KG1 (cell line): ENCODE measurements at regions not wholly inside any gene's neighbourhood (a gene's known extent, or its start where the extent isn't known, plus 50 kb on each side); places are given as distances from the start of the nearest gene placed in this dataset.
"Not testable (repeated sequence)": the region's sequence is repeated elsewhere in the genome, so short reads cannot be mapped to it uniquely, and the experiment has no call there.

ENCODE experiments used
- DNase-seq: peaks from one replicate; lab custom pipeline; 2025; lab: John Stamatoyannopoulos, UW

- DNase-seq = no peak
These were observed 474.2 kb upstream of the CHRM3 start for GRCh38 chr1:238912148-238912547.

DNA sequence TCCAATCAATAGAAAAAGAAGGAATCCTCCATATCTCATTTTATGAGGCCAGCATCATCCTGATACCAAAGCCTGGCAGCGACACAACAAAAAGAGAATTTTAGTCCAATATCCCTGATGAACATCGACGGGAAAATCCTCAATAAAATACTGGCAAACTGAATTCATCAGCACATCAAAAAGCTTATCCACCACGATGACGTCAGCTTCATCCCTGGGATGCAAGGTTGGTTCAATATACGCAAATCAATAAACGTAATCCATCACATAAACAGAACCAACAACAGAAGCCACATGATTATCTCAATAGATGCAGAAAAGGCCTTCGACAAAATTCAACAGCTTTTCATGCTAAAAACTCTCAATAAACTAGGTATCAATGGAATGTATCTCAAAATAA is 483.6 kb upstream of the CHRM3 start:
- not testable (repeated sequence) for DNase-seq

- no peak for DNase-seq
These were observed 486.0 kb upstream of the CHRM3 start for GRCh38 chr1:238900334-238900865.

- DNase-seq = no peak
These were observed 487.5 kb upstream of the CHRM3 start for GRCh38 chr1:238898856-238899255.

DNA sequence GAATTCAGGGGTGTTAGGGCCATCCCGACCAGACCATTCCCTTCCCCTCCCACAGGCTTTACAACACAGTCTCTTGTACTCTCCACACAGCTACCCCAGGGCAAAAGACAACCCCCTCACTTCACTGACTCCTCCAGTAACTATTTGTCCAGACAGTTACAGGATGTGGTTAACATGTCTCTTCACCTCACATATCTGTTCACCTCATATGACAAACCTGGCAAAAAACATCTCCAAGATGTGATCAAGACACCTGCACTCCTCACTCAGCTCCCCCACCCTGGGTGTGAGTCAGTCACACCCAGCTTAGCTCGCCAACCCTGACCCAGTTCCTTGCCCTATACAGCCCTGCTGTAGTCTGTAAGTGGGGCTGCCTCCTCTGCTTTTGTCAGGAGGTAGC is 490.5 kb upstream of the CHRM3 start:
- no peak for DNase-seq

- no peak for DNase-seq
These were observed 493.8 kb upstream of the CHRM3 start for GRCh38 chr1:238892612-238893011.

DNA sequence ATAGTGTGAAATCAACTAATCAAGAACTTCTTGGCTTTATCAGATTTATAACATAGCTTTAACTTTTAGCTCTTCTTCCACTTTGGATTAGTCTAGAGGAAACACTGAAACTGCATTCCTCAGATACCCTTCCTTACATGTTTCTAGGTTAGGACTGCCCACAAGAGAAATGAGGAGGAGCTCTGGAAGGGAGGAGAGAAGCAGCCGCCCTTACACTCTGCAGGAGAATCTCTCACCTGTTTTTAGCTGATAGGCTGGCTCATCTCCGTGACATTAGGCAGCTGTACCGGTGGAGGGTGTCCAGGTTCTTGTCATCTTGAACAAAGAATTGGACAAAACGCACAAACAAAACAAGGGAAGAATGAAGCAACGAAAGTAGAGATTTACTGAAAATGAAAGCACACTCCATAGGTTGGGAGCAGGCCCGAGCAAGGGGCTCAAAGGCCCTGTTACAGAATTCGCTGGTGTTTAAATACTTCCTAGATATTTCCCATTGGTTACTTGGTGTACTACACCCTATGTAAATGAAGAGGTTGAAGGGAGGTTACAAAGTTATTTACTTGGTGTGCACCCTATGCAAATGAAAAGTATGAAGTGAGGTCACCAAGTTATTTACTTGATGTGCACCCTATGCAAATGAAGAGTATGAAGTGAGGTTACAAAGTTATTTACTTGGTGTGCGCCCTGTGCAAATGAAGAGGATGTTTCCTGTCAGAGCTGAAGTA is 524.9 kb upstream of the CHRM3 start:
- no peak for DNase-seq

DNA sequence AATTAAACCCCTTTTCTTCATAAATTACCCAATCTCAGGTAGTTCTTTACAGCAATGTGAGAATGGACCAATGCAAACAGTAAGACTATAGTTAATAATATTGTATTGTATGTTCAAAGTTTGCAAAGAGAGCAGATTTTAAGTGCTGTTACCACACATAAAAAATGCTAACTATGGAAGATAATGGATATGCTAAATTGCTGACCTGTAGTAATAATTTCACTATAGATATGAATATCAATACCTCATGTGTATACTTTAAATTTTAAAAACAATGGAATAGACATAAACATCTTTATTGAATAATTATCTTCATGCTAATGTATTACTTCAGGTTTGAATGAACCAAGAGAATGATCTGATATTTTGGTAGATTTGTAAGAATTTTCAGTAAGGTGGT is 552.4 kb upstream of the CHRM3 start:
- DNase-seq = no peak

GRCh38 chr1:238832106-238832505 is 554.3 kb upstream of the CHRM3 start:
- DNase-seq = no peak

GRCh38 chr1:238830036-238830611 is 556.2 kb upstream of the CHRM3 start:
- DNase-seq = no peak

DNA sequence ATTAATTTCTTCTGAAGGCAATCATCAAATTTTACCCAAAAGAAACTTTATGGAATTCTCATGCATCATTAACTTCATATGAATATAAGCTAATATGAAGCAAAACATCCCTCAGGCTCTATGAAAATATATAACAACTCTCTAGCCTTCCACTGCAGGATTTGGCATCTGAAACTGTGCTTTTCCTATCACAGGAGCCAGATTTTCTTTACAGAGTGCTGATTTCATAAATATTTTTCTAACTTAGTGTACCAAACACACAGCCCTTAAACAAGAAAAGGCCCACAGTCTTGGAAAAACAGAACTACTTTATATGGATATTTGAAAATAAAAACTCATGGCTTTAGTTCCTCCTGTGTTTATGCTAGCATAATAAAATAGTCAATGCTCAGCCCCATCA is 559.5 kb upstream of the CHRM3 start:
- no peak for DNase-seq

GRCh38 chr1:238823416-238823815 is 563.0 kb upstream of the CHRM3 start:
- no peak for DNase-seq

DNA sequence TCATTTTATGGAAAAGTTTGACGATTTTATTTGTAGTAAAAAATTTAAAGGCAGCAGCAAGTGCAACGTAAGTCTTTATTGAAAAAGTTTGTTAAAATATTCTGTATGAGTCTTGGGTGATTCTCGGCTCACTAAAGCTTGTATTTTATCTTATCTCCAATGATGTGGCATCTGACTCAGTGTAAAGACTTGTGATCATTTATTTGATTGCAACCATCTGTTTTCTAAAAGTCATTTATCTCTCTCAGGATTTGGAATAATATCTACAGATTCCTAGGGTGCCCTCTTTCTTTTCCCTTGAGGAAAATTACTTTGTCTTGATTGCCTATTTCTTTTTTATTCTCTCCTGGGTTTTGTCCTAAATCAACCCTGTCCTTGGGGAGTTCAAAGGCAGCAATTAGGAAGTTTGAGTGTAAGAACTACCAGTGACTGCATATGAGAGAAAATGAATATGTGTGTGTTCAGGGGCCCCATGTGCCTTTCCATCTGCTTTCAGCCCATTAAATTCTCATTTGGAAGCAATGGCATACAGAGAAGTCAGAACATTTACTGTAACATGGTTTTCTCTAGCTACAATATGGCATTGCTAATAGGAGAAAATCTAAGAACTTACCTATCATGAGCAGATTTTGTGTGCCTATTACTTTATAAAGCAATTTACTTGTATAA is 575.0 kb upstream of the CHRM3 start:
- no peak for DNase-seq

- DNase-seq = no peak
These were observed 595.5 kb upstream of the CHRM3 start for GRCh38 chr1:238790882-238791281.

- no peak for DNase-seq
These were observed 596.3 kb upstream of the CHRM3 start for GRCh38 chr1:238789916-238790667.

- DNase-seq = no peak
These were observed 598.9 kb upstream of the CHRM3 start for GRCh38 chr1:238787471-238787870.

GRCh38 chr1:238783633-238784032 is 602.7 kb upstream of the CHRM3 start:
- no peak for DNase-seq

DNA sequence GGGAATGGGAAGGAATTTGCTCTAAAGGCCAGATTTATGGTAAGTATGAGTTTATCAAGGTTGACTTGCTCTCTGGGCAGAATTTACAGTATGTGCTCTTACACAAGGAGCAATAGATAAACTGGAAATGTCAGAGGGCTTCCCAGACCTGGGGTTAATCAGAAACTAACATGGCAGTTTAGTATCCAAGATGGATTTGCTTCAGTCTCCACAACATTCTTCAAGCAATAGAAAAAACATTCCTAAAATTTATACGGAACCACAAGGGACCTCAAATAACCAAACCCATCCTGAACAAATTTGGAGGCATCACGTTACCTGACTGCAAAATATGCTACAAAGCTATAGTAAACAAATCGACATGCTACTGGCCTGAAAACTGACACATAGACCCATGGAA is 606.7 kb upstream of the CHRM3 start:
- DNase-seq = no peak

- no peak for DNase-seq
These were observed 608.3 kb upstream of the CHRM3 start for GRCh38 chr1:238778113-238778512.

GRCh38 chr1:238777551-238777950 is 608.8 kb upstream of the CHRM3 start:
- no peak for DNase-seq

GRCh38 chr1:238776126-238776525 is 610.2 kb upstream of the CHRM3 start:
- DNase-seq = no peak

- no peak for DNase-seq
These were observed 614.0 kb upstream of the CHRM3 start for GRCh38 chr1:238772322-238772721.

DNA sequence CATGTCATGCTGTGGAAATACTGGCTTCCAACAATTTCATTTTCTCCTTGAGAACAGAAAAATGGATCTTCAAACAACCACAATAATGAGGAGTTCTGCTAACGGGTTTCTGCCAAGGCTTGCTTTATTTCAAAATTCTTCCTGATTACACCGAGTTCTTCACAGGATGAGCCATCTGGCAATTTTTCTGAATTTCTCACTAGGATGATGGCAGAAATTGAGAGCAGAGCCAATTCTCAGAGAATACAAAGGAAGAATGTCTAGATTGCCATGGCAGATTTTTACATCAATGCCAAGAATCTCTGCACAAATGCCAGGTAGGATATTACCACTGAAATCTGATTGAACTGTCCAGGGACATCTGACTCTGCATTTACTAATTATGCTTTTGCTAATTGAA is 619.0 kb upstream of the CHRM3 start:
- no peak for DNase-seq
